ENCODE measurements at regions not wholly inside any gene's neighbourhood (a gene's known extent, or its start where the extent isn't known, plus 50 kb on each side); places are given as distances from the start of the nearest gene placed in this dataset.
"Not testable (repeated sequence)": the region's sequence is repeated elsewhere in the genome, so short reads cannot be mapped to it uniquely, and the experiment has no call there.

DNA sequence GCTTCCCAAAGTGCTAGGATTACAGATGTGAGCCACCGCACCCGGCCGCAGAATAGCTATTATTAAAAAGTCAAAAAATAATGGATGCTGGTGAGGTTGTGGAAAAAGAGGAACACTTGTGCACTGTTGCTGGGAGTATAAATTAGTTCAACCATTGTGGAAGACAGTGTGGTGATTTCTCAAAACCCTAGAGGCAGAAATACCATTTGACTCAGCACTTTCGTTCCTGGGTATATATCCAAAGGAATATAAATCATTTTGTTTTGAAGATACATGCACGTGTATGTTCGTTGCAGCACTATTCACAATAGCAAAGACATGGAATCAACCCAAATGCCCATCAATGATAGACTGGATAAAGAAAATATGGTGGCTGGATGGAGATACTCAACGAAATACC lies 132.1 kb upstream of the MED13 start:
- not testable (repeated sequence) for DNase-seq (ENCODE audit: low spot score)

- DNase-seq (ENCODE audit: low spot score) = not testable (repeated sequence)
Observed at GRCh38 chr17:62196587-62196986, 131.5 kb upstream of the MED13 start.

GRCh38 chr17:62194401-62194800 lies 129.3 kb upstream of the MED13 start:
- DNase-seq (ENCODE audit: low spot score) = no peak

DNA sequence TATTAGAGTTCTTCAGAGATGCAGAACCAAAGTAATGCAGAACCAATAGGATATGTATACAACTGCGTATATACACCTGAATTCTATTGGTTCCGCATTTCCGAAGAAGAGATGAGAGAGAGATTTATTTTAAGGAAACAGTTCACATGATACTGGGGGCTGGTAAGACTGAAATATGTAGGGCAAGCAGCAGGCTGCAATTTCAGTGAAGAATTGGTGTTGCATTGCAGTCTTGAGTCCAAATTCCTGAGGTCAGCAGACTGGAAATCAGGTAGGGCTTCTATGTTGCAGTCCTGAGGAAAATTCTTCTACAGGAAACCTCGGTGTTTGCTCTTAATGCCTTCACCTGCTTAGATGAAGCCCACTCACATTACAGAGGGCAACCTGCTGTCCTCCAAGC lies 128.2 kb upstream of the MED13 start:
- no peak for DNase-seq (ENCODE audit: low spot score)

GRCh38 chr17:62191390-62192361 lies 126.6 kb upstream of the MED13 start:
- no peak for DNase-seq (ENCODE audit: low spot score)

DNA sequence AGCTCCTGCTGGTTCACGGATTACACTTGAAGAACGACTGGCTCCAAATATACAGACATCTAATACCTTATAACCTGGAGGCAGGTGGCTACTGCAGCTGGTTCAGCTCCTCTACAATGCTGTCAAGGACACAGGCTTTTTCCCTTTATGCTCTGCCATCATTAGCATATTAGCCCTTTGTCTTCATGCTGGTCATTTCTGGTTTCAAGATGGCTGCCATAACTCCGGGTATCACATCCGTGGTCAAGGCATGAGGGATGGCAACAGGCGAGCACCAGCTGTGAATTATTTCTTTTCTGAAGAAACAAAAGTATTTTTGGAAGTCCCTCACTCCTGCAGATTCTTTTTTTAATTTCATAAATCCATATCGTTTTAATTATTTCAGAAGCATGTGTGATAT lies 124.3 kb upstream of the MED13 start:
- DNase-seq (ENCODE audit: low spot score) = no peak

DNA sequence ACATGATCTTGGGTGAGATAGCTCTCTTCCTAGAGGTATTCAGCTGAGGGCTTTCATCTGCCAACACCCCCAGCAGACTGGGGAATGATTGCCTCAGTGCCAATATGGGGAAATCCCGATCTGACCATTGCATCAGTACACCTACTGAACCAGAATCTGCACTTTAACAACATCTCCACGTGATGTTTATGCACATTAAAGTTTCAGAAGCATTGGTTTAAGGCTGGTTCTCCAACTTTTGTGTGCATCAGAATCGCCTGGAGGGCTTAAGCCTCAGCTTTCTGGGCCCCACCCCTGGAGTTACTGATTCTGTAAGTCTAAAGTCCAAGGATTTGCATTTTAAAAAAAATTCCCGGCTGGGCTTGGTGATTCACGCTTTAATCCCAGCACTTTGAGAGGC lies 123.6 kb upstream of the MED13 start:
- DNase-seq (ENCODE audit: low spot score) = peak; percentile 78

DNA sequence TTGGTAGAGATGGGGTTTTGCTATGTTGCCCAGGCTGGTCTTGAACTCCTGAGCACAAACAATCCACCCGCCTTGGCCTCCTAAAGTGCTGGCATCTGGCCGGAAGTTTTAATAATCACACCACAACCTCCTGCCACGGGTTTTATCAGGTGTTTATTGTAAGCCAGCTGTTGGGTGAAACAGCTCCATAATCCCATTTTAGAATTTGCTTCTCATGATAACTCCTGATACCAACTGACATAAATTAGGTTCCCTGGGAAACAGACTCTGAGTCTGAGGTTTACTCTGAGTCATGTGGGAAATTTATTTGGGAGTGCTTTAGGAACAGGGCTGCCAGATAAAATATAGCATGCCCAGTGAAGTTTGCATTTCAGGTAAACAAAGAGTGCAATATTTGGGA lies 122.6 kb upstream of the MED13 start:
- no peak for DNase-seq (ENCODE audit: low spot score)

DNA sequence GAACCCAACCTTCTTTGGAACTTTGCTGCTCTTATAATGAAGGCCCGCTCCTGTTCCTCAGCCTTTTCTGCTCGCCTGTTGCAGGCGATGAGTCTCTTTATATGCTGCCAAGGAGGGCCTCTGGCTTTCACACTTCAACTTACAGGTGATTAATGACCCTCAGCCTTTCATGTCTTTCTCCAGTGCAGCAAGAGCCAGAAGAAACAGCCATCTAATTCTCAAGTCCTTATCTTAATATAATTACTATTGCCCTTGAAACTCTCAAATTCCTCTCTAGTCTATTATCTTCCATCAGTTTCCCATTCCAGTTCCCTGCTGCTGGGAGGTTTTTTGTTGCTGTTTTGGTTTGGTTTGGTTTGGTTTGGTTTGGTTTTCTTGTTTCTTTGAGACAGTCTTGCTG lies 121.8 kb upstream of the MED13 start:
- DNase-seq (ENCODE audit: low spot score) = no peak

DNA sequence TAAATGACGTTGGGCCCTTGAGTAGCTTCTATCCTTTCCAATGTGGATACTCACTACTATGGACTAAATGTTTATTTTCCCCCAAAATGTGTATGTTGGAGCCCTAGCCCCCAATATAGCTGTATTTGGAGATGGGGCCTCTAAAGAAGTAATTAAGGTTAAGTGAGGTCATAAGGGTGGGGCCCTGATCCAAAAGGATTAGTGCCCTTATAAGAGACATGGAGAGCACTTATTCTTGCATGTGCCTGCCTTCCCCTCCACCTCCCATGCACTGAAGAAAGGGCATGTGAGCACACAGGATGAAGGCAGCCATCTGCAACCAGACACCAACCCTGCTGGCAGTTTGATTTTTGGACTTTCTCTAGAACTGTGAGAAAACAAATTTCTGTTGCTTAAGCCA lies 115.7 kb upstream of the MED13 start:
- DNase-seq (ENCODE audit: low spot score) = no peak

- peak; percentile 86 for DNase-seq (ENCODE audit: low spot score)
Observed at GRCh38 chr17:62179525-62180161, 114.6 kb upstream of the MED13 start.

DNA sequence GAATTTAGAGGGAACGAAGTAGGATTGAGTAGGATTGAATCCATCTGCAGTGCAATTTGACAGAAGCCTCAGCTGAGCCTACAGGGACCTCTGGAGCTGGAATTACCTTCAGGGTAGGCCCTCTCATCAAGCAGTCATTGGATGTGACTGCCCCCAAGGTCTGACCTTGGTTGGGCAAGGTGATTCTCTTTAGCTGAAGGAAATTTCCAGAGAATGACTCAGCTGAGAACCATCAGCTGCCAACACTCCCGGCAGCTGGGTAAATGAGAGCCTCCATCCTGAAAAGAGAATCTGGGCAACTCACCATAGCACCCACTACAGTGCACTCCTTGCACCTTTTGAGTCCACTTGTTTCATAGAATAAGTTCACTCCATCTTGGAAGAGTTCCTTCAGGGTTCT lies 113.5 kb upstream of the MED13 start:
- DNase-seq (ENCODE audit: low spot score) = no peak

- DNase-seq (ENCODE audit: low spot score) = no peak
Observed at GRCh38 chr17:62172492-62173291, 107.6 kb upstream of the MED13 start.

DNA sequence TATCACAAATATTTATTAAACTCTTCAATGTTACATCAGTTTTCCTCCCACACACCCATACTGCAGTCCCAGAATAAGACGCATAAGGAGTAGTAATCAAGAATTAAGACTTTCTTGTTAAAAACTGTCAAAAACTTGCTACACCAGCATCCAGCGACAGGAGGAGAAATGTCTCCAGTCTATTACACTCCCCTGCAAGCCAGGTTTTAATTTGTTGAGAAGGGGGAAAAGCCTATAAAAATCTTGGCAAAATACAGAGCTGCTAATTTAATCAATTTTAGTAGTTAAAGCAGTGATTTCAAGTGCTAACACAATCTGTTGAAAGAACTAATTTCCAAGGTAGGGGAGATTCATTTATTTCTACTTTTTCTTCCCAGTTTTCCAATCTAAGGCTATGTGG lies 102.0 kb upstream of the MED13 start:
- DNase-seq (ENCODE audit: low spot score) = no peak

- peak; percentile 91 for DNase-seq (ENCODE audit: low spot score)
Observed at GRCh38 chr17:62164747-62165722, 100.0 kb upstream of the MED13 start.

GRCh38 chr17:62163847-62164246 lies 98.8 kb upstream of the MED13 start:
- peak; percentile 96 for DNase-seq (ENCODE audit: low spot score)

- DNase-seq (ENCODE audit: low spot score) = no peak
Observed at GRCh38 chr17:62162898-62163297, 97.8 kb upstream of the MED13 start.

DNA sequence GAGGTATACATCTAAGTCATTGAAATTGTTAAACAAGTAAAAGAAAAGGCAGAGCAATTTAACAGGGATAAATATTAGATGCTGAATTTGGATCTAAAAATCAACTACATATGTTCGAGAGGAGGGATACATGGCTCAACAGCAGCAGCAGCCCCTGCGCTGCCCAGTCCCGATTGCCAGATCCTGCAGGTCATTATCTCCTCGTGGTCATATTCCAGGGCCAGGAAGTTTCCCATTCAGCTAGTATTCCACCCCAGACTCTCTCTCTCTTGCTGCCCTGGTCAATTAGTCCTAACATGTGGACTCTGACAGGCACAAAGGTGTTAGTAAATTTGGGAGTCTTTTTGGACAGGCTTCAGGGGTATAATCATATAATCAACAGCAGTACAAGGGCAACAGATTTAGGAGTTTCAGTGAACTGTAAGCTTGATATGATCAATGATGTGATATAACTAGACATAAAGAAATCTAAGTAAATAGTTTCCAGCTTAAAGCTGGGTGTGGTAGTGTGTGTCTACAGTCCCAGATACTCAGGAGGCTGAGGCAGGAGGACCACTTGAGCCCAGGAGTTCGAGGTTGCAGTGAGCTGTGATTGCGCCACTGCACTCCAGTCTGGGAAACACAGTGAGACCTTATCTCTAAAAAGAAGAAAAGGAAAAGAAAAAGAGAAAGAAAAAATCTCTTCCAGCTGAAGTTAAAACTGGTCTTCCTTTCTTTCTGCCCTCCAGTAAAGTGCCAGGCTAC lies 96.5 kb upstream of the MED13 start:
- no peak for DNase-seq (ENCODE audit: low spot score)

DNA sequence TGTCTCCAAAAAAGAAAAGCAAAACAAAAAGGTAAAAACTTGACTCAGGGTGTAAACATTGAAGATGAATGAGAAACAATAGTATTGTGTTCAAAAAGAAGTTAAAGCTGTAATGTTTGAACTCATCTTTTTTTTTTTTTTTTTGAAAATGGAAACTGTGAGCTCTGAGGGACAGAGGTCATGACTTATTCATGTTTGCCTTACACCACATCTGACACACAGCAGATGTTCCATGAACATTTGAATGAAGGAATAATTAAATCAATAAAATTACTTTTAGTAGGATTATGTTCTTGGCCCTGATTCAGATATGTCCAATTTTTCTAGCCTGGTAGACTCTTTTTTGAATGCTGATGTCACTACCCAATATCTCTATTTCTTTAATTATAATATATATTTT lies 95.7 kb upstream of the MED13 start:
- no peak for DNase-seq (ENCODE audit: low spot score)

GRCh38 chr17:62159994-62160393 lies 94.9 kb upstream of the MED13 start:
- no peak for DNase-seq (ENCODE audit: low spot score)
